ENCODE measurements at regions not wholly inside any gene's neighbourhood (a gene's known extent, or its start where the extent isn't known, plus 50 kb on each side); places are given as distances from the start of the nearest gene placed in this dataset.

GRCh38 chr2:53576166-53576565 is 191.4 kb upstream of the CHAC2 start:
- no peak for DNase-seq
- Histone ChIP-seq H3K27me3 (ENCODE audit: low read length) (no peaks in the 10 kb centered on the region), H3K4me1 (ENCODE audit: low read length) (no peaks in the 10 kb centered on the region), H3K9ac (ENCODE audit: low read length) (no peak overlapping the region), H3K36me3 (ENCODE audit: insufficient read depth, low read length) (no peaks in the 10 kb centered on the region), H3K9me2 (replicated peaks; ENCODE audit: insufficient read depth, low read length) (no peaks in the 10 kb centered on the region), H3K4me2 (ENCODE audit: low read depth, low read length, poor library complexity, severe bottlenecking) (no peak overlapping the region), H2AFZ (ENCODE audit: low read length) (no peak overlapping the region), H3K4me3 (ENCODE audit: low read length) (no peak overlapping the region), H3K9me3 (ENCODE audit: low read length) (no peaks in the 10 kb centered on the region), H4K20me1 (ENCODE audit: insufficient read depth, low read depth, low read length) (no peaks in the 10 kb centered on the region), H3K27ac (ENCODE audit: low read length) (no peak overlapping the region), H3K79me2 (ENCODE audit: low read length) (no peaks in the 10 kb centered on the region)

- Histone ChIP-seq H3K79me2 (ENCODE audit: low read length) (no peaks in the 10 kb centered on the region), H3K27ac (ENCODE audit: low read length) (no peak overlapping the region), H3K9me2 (replicated peaks; ENCODE audit: insufficient read depth, low read length) (no peaks in the 10 kb centered on the region), H3K9me3 (ENCODE audit: low read length) (no peaks in the 10 kb centered on the region), H3K4me2 (ENCODE audit: low read depth, low read length, poor library complexity, severe bottlenecking) (no peak overlapping the region), H3K4me3 (ENCODE audit: low read length) (no peak overlapping the region), H3K36me3 (ENCODE audit: insufficient read depth, low read length) (no peaks in the 10 kb centered on the region), H3K4me1 (ENCODE audit: low read length) (no peaks in the 10 kb centered on the region), H4K20me1 (ENCODE audit: insufficient read depth, low read depth, low read length) (no peaks in the 10 kb centered on the region), H2AFZ (ENCODE audit: low read length) (no peak overlapping the region), H3K9ac (ENCODE audit: low read length) (no peak overlapping the region), H3K27me3 (ENCODE audit: low read length) (no peaks in the 10 kb centered on the region)
- no peak for DNase-seq
Measured at GRCh38 chr2:53575721-53576124, 191.9 kb upstream of the CHAC2 start.

DNA sequence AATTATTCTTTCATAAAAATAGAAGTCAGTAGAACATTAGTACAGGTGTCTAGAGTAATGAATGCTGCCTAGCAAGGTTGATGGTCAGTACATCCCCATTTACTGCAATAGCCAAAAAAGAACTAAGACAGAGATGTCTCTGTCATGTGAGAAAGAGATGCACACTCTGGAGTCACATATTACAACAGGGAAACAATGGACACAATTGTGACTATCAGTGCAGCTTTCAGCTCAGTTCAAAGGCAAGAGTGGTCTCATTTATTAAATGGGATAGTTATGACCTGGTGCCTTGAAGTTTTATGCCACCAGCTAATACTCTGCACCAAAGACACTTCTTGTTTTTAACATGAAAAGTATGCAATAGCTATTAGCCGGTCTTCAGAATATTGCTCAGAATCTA is 194.9 kb upstream of the CHAC2 start:
- no peaks in the 10 kb centered on the region for H4K20me1 ChIP-seq (ENCODE audit: insufficient read depth, low read depth, low read length)
- no peaks in the 10 kb centered on the region for H3K79me2 ChIP-seq (ENCODE audit: low read length)
- no peak overlapping the region for H3K4me2 ChIP-seq (ENCODE audit: low read depth, low read length, poor library complexity, severe bottlenecking)
- H3K27me3 ChIP-seq (ENCODE audit: low read length): no peaks in the 10 kb centered on the region
- H3K9ac ChIP-seq (ENCODE audit: low read length): no peak overlapping the region
- H3K27ac ChIP-seq (ENCODE audit: low read length): no peak overlapping the region
- H2AFZ ChIP-seq (ENCODE audit: low read length): no peak overlapping the region
- H3K36me3 ChIP-seq (ENCODE audit: insufficient read depth, low read length): no peaks in the 10 kb centered on the region
- no peaks in the 10 kb centered on the region for H3K9me3 ChIP-seq (ENCODE audit: low read length)
- peaks cover 15% of the 10 kb centered on the region for H3K4me1 ChIP-seq (ENCODE audit: low read length)
- no peak overlapping the region for H3K4me3 ChIP-seq (ENCODE audit: low read length)
- no peaks in the 10 kb centered on the region for H3K9me2 ChIP-seq (replicated peaks; ENCODE audit: insufficient read depth, low read length)
- DNase-seq: no peak

DNA sequence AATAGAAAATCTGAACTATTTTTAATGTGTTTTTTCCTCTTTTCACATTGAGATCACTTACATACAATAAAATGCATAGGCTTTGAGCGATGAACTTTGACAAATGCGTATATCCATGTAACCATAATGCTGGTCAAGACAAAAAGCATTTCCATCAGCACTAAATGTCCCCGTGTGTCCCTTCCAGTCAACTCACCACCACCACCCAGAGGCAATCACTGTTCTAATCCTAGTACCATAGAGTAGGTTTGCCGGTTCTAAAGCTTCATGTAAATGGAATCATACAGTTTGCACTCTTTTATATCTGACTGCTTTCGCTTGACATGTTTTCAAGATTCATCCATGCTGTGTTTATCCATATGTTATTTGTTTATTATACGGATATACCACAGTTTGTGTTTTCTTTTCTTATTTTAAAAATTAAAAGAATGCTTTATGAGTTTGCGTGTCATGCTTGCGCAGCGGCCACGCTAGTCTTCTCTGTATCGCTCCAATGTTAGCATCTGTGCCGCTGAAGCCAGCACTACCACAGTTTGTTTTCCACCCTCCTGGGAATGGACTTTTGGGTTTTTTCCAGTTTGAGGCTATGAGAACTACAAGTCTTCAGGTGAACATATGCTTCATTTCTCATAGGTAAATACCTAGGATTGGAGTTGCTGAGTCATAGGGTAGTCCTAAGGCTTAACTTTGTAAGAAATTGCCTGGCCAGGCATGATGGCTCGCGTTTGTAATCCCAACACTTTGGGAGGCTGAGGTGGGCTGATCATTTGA is 197.5 kb upstream of the CHAC2 start:
- no peak overlapping the region for H3K4me2 ChIP-seq (ENCODE audit: low read depth, low read length, poor library complexity, severe bottlenecking)

DNA sequence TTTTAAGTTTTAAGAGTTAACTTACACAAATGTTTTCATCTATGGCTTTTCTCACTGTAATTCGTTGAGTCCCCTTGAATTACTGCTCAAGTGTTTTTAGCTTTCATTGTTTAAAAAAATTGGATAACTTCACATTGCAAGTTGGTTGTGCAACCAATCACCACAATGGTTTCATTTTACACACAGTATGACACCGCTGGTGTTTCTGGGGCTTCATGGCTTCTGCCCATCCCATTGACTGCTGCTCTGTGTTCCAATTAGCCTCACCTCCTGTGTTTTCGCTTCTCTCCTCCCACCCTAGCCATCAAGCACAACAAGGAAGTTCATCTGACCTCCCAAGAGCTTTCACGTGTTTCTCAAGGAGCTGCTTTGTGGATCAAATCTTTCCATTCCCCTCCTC is 199.1 kb upstream of the CHAC2 start:
- H3K36me3 ChIP-seq (ENCODE audit: insufficient read depth, low read length): no peaks in the 10 kb centered on the region
- no peaks in the 10 kb centered on the region for H4K20me1 ChIP-seq (ENCODE audit: insufficient read depth, low read depth, low read length)
- DNase-seq: peak; percentile 45
- H3K9me2 ChIP-seq (replicated peaks; ENCODE audit: insufficient read depth, low read length): no peaks in the 10 kb centered on the region
- peak overlapping the region; percentile 25 for H3K4me3 ChIP-seq (ENCODE audit: low read length)
- H3K27me3 ChIP-seq (ENCODE audit: low read length): no peaks in the 10 kb centered on the region
- H3K4me2 ChIP-seq (ENCODE audit: low read depth, low read length, poor library complexity, severe bottlenecking): peak overlapping the region; percentile 59
- peak overlapping the region; percentile 55 for H2AFZ ChIP-seq (ENCODE audit: low read length)
- H3K4me1 ChIP-seq (ENCODE audit: low read length): peaks cover 15% of the 10 kb centered on the region
- 0 out of 2 replicates have a peak overlapping the region, but pooled peaks have one; percentile 13 for H3K9ac ChIP-seq (ENCODE audit: low read length)
- H3K79me2 ChIP-seq (ENCODE audit: low read length): no peaks in the 10 kb centered on the region
- H3K27ac ChIP-seq (ENCODE audit: low read length): no peak overlapping the region
- no peaks in the 10 kb centered on the region for H3K9me3 ChIP-seq (ENCODE audit: low read length)

More for the DNA sequence above, 197.5 kb upstream of the CHAC2 start:
- Histone ChIP-seq H2AFZ (ENCODE audit: low read length) (peak overlapping the region; percentile 55; the same call in 1 of the 2 replicates), H3K36me3 (ENCODE audit: insufficient read depth, low read length) (no peaks in the 10 kb centered on the region), H3K27me3 (ENCODE audit: low read length) (no peaks in the 10 kb centered on the region), H3K9ac (ENCODE audit: low read length) (no peak overlapping the region), H3K4me1 (ENCODE audit: low read length) (peaks cover 15% of the 10 kb centered on the region), H3K4me3 (ENCODE audit: low read length) (no peak overlapping the region), H3K9me3 (ENCODE audit: low read length) (no peaks in the 10 kb centered on the region), H3K9me2 (replicated peaks; ENCODE audit: insufficient read depth, low read length) (no peaks in the 10 kb centered on the region), H3K27ac (ENCODE audit: low read length) (no peak overlapping the region), H4K20me1 (ENCODE audit: insufficient read depth, low read depth, low read length) (no peaks in the 10 kb centered on the region), H3K79me2 (ENCODE audit: low read length) (no peaks in the 10 kb centered on the region)
- DNase-seq: peak; percentile 51

GRCh38 chr2:53567073-53567472 is 200.5 kb upstream of the CHAC2 start:
- Histone ChIP-seq H3K79me2 (ENCODE audit: low read length) (no peaks in the 10 kb centered on the region), H3K9me2 (replicated peaks; ENCODE audit: insufficient read depth, low read length) (no peaks in the 10 kb centered on the region), H3K4me3 (ENCODE audit: low read length) (no peak overlapping the region), H3K36me3 (ENCODE audit: insufficient read depth, low read length) (no peaks in the 10 kb centered on the region), H3K4me1 (ENCODE audit: low read length) (peaks cover 15% of the 10 kb centered on the region), H3K27me3 (ENCODE audit: low read length) (no peaks in the 10 kb centered on the region), H3K27ac (ENCODE audit: low read length) (no peak overlapping the region), H3K9me3 (ENCODE audit: low read length) (no peaks in the 10 kb centered on the region), H2AFZ (ENCODE audit: low read length) (no peak overlapping the region), H4K20me1 (ENCODE audit: insufficient read depth, low read depth, low read length) (no peaks in the 10 kb centered on the region), H3K4me2 (ENCODE audit: low read depth, low read length, poor library complexity, severe bottlenecking) (no peak overlapping the region), H3K9ac (ENCODE audit: low read length) (no peak overlapping the region)
- DNase-seq: no peak

DNA sequence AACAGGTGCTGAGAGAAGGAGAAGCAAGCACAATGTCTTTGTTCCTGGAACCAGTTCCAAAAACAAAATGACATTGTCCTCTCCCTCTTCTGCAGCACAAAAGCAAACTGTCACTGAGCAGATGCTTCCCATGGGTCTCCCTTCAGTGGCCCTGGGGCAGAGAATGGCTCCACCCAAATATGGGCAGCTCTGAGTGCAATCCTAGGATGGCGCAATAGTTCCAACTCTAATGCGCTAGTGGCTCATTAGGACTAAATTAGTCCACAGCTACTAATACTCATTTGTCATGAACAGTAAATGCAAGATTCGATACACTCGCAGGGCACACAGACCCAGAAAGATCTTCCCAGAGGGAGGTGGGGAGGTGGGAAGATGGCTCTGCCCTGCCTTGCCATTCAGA is 205.2 kb upstream of the CHAC2 start:
- no peak overlapping the region for H3K9ac ChIP-seq (ENCODE audit: low read length)
- no peak overlapping the region for H3K4me2 ChIP-seq (ENCODE audit: low read depth, low read length, poor library complexity, severe bottlenecking)
- no peaks in the 10 kb centered on the region for H3K36me3 ChIP-seq (ENCODE audit: insufficient read depth, low read length)
- H3K4me1 ChIP-seq (ENCODE audit: low read length): no peaks in the 10 kb centered on the region
- no peaks in the 10 kb centered on the region for H4K20me1 ChIP-seq (ENCODE audit: insufficient read depth, low read depth, low read length)
- H3K4me3 ChIP-seq (ENCODE audit: low read length): no peak overlapping the region
- no peak overlapping the region for H3K27ac ChIP-seq (ENCODE audit: low read length)
- H2AFZ ChIP-seq (ENCODE audit: low read length): no peak overlapping the region
- DNase-seq: no peak
- H3K9me2 ChIP-seq (replicated peaks; ENCODE audit: insufficient read depth, low read length): no peaks in the 10 kb centered on the region
- H3K27me3 ChIP-seq (ENCODE audit: low read length): no peaks in the 10 kb centered on the region
- no peaks in the 10 kb centered on the region for H3K79me2 ChIP-seq (ENCODE audit: low read length)
- H3K9me3 ChIP-seq (ENCODE audit: low read length): no peaks in the 10 kb centered on the region

- no peaks in the 10 kb centered on the region for H3K36me3 ChIP-seq (ENCODE audit: insufficient read depth, low read length)
- H3K79me2 ChIP-seq (ENCODE audit: low read length): no peaks in the 10 kb centered on the region
- H3K9me3 ChIP-seq (ENCODE audit: low read length): no peaks in the 10 kb centered on the region
- no peak overlapping the region for H3K4me3 ChIP-seq (ENCODE audit: low read length)
- no peak overlapping the region for H3K4me2 ChIP-seq (ENCODE audit: low read depth, low read length, poor library complexity, severe bottlenecking)
- H2AFZ ChIP-seq (ENCODE audit: low read length): no peak overlapping the region
- H3K9me2 ChIP-seq (replicated peaks; ENCODE audit: insufficient read depth, low read length): no peaks in the 10 kb centered on the region
- H3K27ac ChIP-seq (ENCODE audit: low read length): no peak overlapping the region
- no peaks in the 10 kb centered on the region for H3K4me1 ChIP-seq (ENCODE audit: low read length)
- H3K9ac ChIP-seq (ENCODE audit: low read length): no peak overlapping the region
- no peaks in the 10 kb centered on the region for H4K20me1 ChIP-seq (ENCODE audit: insufficient read depth, low read depth, low read length)
- H3K27me3 ChIP-seq (ENCODE audit: low read length): no peaks in the 10 kb centered on the region
- no peak for DNase-seq
Measured at GRCh38 chr2:53561155-53561554, 206.4 kb upstream of the CHAC2 start.

Data from Karpas-422 (cell line).